KMS-11 (cell line): ENCODE measurements at regions not wholly inside any gene's neighbourhood (a gene's known extent, or its start where the extent isn't known, plus 50 kb on each side); places are given as distances from the start of the nearest gene placed in this dataset.
"Not testable (repeated sequence)": the region's sequence is repeated elsewhere in the genome, so short reads cannot be mapped to it uniquely, and the experiment has no call there.

ENCODE experiments used
- H2AFZ ChIP-seq: fragments of 200-600 bp; sonication (generic); 2 replicates; pipeline ENCODE4 v1.6.1; 2016; ENCODE audit warnings: antibody characterized with exemption, mixed run types, low read depth
- H3K27ac ChIP-seq: fragments of 200-600 bp; sonication (generic); 2 replicates; pipeline ENCODE4 v1.6.1; 2016; ENCODE audit warnings: mild to moderate bottlenecking, mixed run types
- H3K27me3 ChIP-seq: fragments of 200-600 bp; sonication (generic); 2 replicates; pipeline ENCODE4 v1.6.1; 2017; ENCODE audit warnings: mild to moderate bottlenecking, low read depth, mixed run types, moderate library complexity; ENCODE audit not compliant: insufficient read depth
- H3K36me3 ChIP-seq: fragments of 200-600 bp; sonication (generic); 2 replicates; pipeline ENCODE4 v1.6.1; 2017; ENCODE audit warnings: mild to moderate bottlenecking, mixed run types; ENCODE audit not compliant: insufficient read depth
- H3K4me1 ChIP-seq: fragments of 200-600 bp; sonication (generic); 2 replicates; pipeline ENCODE4 v1.6.1; 2016; ENCODE audit warnings: mild to moderate bottlenecking, low read depth, mixed run types; ENCODE audit not compliant: poor library complexity, severe bottlenecking
- H3K4me2 ChIP-seq: fragments of 200-600 bp; sonication (generic); 2 replicates; pipeline ENCODE4 v1.7.0; 2016; ENCODE audit warnings: mild to moderate bottlenecking, mixed run types
- H3K4me3 ChIP-seq: fragments of 200-600 bp; sonication (generic); IDR thresholded peaks from 2 replicates; pipeline ENCODE4 v1.6.1; 2017; ENCODE audit warnings: low read depth, low read length, mixed read lengths; ENCODE audit not compliant: insufficient read depth
- H3K79me2 ChIP-seq: fragments of 200-600 bp; sonication (generic); 2 replicates; pipeline ENCODE4 v1.6.1; 2016; ENCODE audit warnings: low read depth, mixed run types; ENCODE audit not compliant: insufficient read depth
- H3K9ac ChIP-seq: fragments of 200-600 bp; sonication (generic); 2 replicates; pipeline ENCODE4 v1.6.1; 2016; ENCODE audit warnings: mild to moderate bottlenecking, mixed run types
- H4K20me1 ChIP-seq: fragments of 200-600 bp; sonication (generic); 2 replicates; pipeline ENCODE4 v1.6.1; 2016; ENCODE audit warnings: mild to moderate bottlenecking, mixed run types; ENCODE audit not compliant: insufficient read depth
- CTCF ChIP-seq: fragments of 200-600 bp; sonication (generic); conservative IDR thresholded peaks from 2 replicates; pipeline ENCODE4 v1.6.1; 2017; ENCODE audit warnings: low read depth, mild to moderate bottlenecking, antibody characterized with exemption, low read length, moderate library complexity, mixed read lengths

- H3K79me2 ChIP-seq, result no peaks in the 10 kb centered on the region
- no peaks in the 10 kb centered on the region for H4K20me1 ChIP-seq
- no peak for TF ChIP-seq CTCF
Measured at GRCh38 chr11:96875712-96876111, 485.9 kb downstream of the JRKL start.

GRCh38 chr11:96878299-96879051, 488.7 kb downstream of the JRKL start:
- no peaks in the 10 kb centered on the region for H3K36me3 ChIP-seq
- H3K4me3 ChIP-seq, result no peak overlapping the region
- H3K4me1 ChIP-seq, result no peaks in the 10 kb centered on the region
- H3K27me3 ChIP-seq, result no peaks in the 10 kb centered on the region
- H3K4me2 ChIP-seq, result no peak overlapping the region
- no peaks in the 10 kb centered on the region for H4K20me1 ChIP-seq
- H3K79me2 ChIP-seq, result no peaks in the 10 kb centered on the region
- H3K27ac ChIP-seq, result no peak overlapping the region
- H3K9ac ChIP-seq, result no peak overlapping the region
- TF ChIP-seq CTCF, result no peak
- no peak overlapping the region for H2AFZ ChIP-seq

More at GRCh38 chr11:96875712-96876111, 485.9 kb downstream of the JRKL start:
- Histone ChIP-seq H3K9ac (no peak overlapping the region), H3K4me1 (no peaks in the 10 kb centered on the region), H2AFZ (no peak overlapping the region), H3K27ac (no peak overlapping the region), H3K4me2 (no peak overlapping the region), H3K27me3 (no peaks in the 10 kb centered on the region), H3K36me3 (no peaks in the 10 kb centered on the region), H3K4me3 (no peak overlapping the region)

GRCh38 chr11:96882622-96883021, 492.8 kb downstream of the JRKL start:
- H3K36me3 ChIP-seq, H3K4me2 ChIP-seq: not testable (repeated sequence)

GRCh38 chr11:96885405-96885804, 495.6 kb downstream of the JRKL start:
- H3K4me1 ChIP-seq, result no peaks in the 10 kb centered on the region
- no peaks in the 10 kb centered on the region for H3K36me3 ChIP-seq
- no peak for TF ChIP-seq CTCF
- no peak overlapping the region for H3K4me2 ChIP-seq
- H3K9ac ChIP-seq, result no peak overlapping the region
- no peak overlapping the region for H3K27ac ChIP-seq
- no peaks in the 10 kb centered on the region for H3K27me3 ChIP-seq
- no peaks in the 10 kb centered on the region for H4K20me1 ChIP-seq
- H3K79me2 ChIP-seq, result no peaks in the 10 kb centered on the region
- H3K4me3 ChIP-seq, result no peak overlapping the region
- no peak overlapping the region for H2AFZ ChIP-seq

More at GRCh38 chr11:96882622-96883021, 492.8 kb downstream of the JRKL start:
- H3K4me1 ChIP-seq, H4K20me1 ChIP-seq, H3K4me3 ChIP-seq, H3K9ac ChIP-seq, H3K27me3 ChIP-seq, H3K79me2 ChIP-seq, H2AFZ ChIP-seq, H3K27ac ChIP-seq: not testable (repeated sequence)

- H3K79me2 ChIP-seq, result no peaks in the 10 kb centered on the region
- H3K4me2 ChIP-seq, result no peak overlapping the region
- H3K27me3 ChIP-seq, result no peaks in the 10 kb centered on the region
- no peak overlapping the region for H2AFZ ChIP-seq
- H4K20me1 ChIP-seq, result no peaks in the 10 kb centered on the region
- H3K4me3 ChIP-seq, result no peak overlapping the region
- no peak overlapping the region for H3K27ac ChIP-seq
- H3K4me1 ChIP-seq, result no peaks in the 10 kb centered on the region
- H3K36me3 ChIP-seq, result no peaks in the 10 kb centered on the region
- TF ChIP-seq CTCF, result no peak
- no peak overlapping the region for H3K9ac ChIP-seq
Measured at GRCh38 chr11:96885912-96886311, 496.1 kb downstream of the JRKL start.
